RWPE2 (cell line): ENCODE measurements at regions not wholly inside any gene's neighbourhood (a gene's known extent, or its start where the extent isn't known, plus 50 kb on each side); places are given as distances from the start of the nearest gene placed in this dataset.

Source experiments
- ATAC-seq: fragments of 200-7000 bp; cut with Tn5 transposase; 3 replicates; pipeline ENCODE4 v1.9.1; 2021; ENCODE audit warnings: low read depth
- DNase-seq: peaks from one replicate; pipeline ENCODE4 v3.0.0-alpha.2; 2020; ENCODE audit warnings: low spot score
- H3K27ac ChIP-seq: fragments of 450-650 bp; 2 replicates; pipeline ENCODE4 v1.5.1; 2017; ENCODE audit warnings: mild to moderate bottlenecking; ENCODE audit not compliant: poor library complexity, severe bottlenecking
- H3K27me3 ChIP-seq: fragments of 250-450 bp; sonication (Bioruptor Pico); 2 replicates; pipeline ENCODE4 v1.5.1; 2021; ENCODE audit warnings: mild to moderate bottlenecking, moderate library complexity; ENCODE audit not compliant: insufficient read depth, poor library complexity, severe bottlenecking
- H3K36me3 ChIP-seq: fragments of 250-450 bp; sonication (Bioruptor Pico); 2 replicates; pipeline ENCODE4 v1.5.1; 2020; ENCODE audit warnings: low read depth, mild to moderate bottlenecking, moderate library complexity
- H3K4me1 ChIP-seq: fragments of 250-450 bp; sonication (Bioruptor Pico); 2 replicates; pipeline ENCODE4 v1.5.1; 2021; ENCODE audit warnings: mild to moderate bottlenecking, moderate library complexity; ENCODE audit not compliant: insufficient read depth, poor library complexity, severe bottlenecking
- H3K4me3 ChIP-seq: fragments of 250-450 bp; sonication (Bioruptor Pico); 2 replicates; pipeline ENCODE4 v1.5.1; 2021; ENCODE audit warnings: mild to moderate bottlenecking, moderate library complexity; ENCODE audit not compliant: severe bottlenecking
- H3K9me3 ChIP-seq: fragments of 250-450 bp; sonication (Bioruptor Pico); 2 replicates; pipeline ENCODE4 v1.5.1; 2021; ENCODE audit warnings: mild to moderate bottlenecking, moderate library complexity; ENCODE audit not compliant: severe bottlenecking
- CTCF ChIP-seq: fragments of 450-650 bp; IDR thresholded peaks from one replicate; pipeline ENCODE4 v1.5.1; 2017; ENCODE audit warnings: mild to moderate bottlenecking, moderate library complexity; ENCODE audit not compliant: poor library complexity, severe bottlenecking

- no peaks in the 10 kb centered on the region for H3K4me1 ChIP-seq
- DNase-seq (no peak), ATAC-seq (no peak)
- H3K27me3 ChIP-seq = no peaks in the 10 kb centered on the region
- H3K36me3 ChIP-seq = no peaks in the 10 kb centered on the region
- H3K4me3 ChIP-seq = no peak overlapping the region
- no peaks in the 10 kb centered on the region for H3K9me3 ChIP-seq
- TF ChIP-seq CTCF = no peak
- H3K27ac ChIP-seq = no peak overlapping the region
These were observed 1047.7 kb upstream of the NRXN1 start for GRCh38 chr2:52079602-52080001.

GRCh38 chr2:52077159-52077558 is 1045.2 kb upstream of the NRXN1 start:
- no peak for TF ChIP-seq CTCF
- Histone ChIP-seq H3K4me1 (no peaks in the 10 kb centered on the region), H3K36me3 (no peaks in the 10 kb centered on the region), H3K27ac (no peak overlapping the region), H3K9me3 (no peaks in the 10 kb centered on the region), H3K27me3 (no peaks in the 10 kb centered on the region), H3K4me3 (no peak overlapping the region)
- no peak for DNase-seq
- no peak for ATAC-seq

DNA sequence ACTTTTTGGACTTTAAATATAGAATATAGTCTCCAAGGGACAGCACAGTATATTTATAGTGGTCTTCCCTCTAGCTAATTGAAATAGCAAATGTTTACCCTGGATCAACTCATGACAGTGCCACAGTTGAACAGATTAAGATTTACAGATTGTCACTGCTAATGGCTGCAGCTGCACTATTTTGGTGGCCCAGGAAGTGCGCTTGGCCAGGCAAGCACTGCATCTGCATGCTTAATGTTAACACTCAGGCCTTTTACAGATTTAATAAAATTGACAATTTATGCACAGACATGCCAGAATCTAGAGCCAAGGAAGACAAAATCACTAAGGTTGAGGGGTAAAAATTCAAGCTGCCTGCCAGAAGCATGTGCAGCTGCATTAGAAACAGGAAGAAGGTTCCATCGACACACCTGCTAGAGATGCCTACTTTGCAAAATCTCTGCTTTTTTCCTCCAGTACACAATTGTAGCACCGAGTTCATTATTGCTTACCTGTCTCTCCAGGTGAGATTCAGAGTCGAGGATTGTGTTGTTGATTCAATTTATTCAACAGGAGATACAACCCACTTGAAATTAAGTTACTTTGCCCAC is 1042.3 kb upstream of the NRXN1 start:
- Histone ChIP-seq H3K9me3 (no peaks in the 10 kb centered on the region), H3K36me3 (no peaks in the 10 kb centered on the region), H3K27me3 (no peaks in the 10 kb centered on the region), H3K4me3 (no peak overlapping the region), H3K4me1 (no peaks in the 10 kb centered on the region), H3K27ac (no peak overlapping the region)
- DNase-seq = no peak
- no peak for TF ChIP-seq CTCF
- no peak for ATAC-seq

DNA sequence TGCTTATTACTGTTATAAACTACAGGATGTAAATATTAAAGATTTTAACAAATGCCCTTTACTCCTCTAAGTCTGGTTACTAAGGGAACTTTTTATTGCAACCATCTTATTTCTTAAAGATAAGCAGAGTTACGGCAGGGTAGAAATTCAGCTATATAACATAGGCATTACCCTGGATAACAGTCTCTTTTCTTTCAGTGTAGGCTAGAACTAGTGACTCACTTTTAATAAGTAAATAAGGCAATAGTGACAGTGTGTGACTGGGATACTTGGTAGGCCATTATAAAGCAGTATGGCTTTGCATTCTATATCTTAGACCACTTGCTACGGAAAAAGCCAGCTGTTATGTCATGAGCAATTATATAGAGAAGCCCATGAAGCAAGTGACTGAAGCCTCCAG is 1041.0 kb upstream of the NRXN1 start:
- ATAC-seq = no peak
- H3K27me3 ChIP-seq = no peaks in the 10 kb centered on the region
- DNase-seq = no peak
- H3K36me3 ChIP-seq = no peaks in the 10 kb centered on the region
- H3K9me3 ChIP-seq = no peaks in the 10 kb centered on the region
- no peak overlapping the region for H3K27ac ChIP-seq
- no peaks in the 10 kb centered on the region for H3K4me1 ChIP-seq
- no peak for TF ChIP-seq CTCF
- H3K4me3 ChIP-seq = no peak overlapping the region

- TF ChIP-seq CTCF = no peak
- H3K9me3 ChIP-seq = no peaks in the 10 kb centered on the region
- H3K27me3 ChIP-seq = no peaks in the 10 kb centered on the region
- ATAC-seq (no peak), DNase-seq (no peak)
- H3K4me3 ChIP-seq = no peak overlapping the region
- no peaks in the 10 kb centered on the region for H3K36me3 ChIP-seq
- H3K27ac ChIP-seq = no peak overlapping the region
- H3K4me1 ChIP-seq = no peaks in the 10 kb centered on the region
These were observed 1038.7 kb upstream of the NRXN1 start for GRCh38 chr2:52070665-52071064.
